ENCODE measurements at regions not wholly inside any gene's neighbourhood (a gene's known extent, or its start where the extent isn't known, plus 50 kb on each side); places are given as distances from the start of the nearest gene placed in this dataset.

DNA sequence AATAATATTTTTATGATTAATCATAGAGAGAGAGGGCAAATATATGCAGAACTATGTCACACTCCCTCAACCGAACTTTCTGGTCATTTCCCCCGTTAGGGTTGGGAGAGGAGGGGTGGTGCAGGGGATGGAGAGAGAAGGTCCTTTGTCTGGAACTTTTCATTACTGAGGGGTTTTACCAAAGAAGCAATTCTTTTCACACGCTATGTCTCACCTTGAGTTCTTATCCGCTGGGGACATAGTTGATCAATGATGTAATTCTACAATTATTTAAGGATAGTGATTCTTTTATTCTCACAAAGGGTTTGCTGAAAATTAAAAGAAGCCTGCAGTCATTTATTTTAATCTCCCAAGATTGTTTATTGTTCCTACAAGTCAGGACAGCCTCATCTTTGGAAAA, 98.3 kb upstream of the RUNX1 start:
- TF ChIP-seq, protein P1, sequence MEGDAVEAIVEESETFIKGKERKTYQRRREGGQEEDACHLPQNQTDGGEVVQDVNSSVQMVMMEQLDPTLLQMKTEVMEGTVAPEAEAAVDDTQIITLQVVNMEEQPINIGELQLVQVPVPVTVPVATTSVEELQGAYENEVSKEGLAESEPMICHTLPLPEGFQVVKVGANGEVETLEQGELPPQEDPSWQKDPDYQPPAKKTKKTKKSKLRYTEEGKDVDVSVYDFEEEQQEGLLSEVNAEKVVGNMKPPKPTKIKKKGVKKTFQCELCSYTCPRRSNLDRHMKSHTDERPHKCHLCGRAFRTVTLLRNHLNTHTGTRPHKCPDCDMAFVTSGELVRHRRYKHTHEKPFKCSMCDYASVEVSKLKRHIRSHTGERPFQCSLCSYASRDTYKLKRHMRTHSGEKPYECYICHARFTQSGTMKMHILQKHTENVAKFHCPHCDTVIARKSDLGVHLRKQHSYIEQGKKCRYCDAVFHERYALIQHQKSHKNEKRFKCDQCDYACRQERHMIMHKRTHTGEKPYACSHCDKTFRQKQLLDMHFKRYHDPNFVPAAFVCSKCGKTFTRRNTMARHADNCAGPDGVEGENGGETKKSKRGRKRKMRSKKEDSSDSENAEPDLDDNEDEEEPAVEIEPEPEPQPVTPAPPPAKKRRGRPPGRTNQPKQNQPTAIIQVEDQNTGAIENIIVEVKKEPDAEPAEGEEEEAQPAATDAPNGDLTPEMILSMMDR (IDR thresholded peaks at IDR 0.05; ENCODE audit: low read length): no peak
- TF ChIP-seq EZH2 (optimal IDR thresholded peaks at IDR 0.05; ENCODE audit: low read depth, low read length) (no peak), EZH2phosphoT487 (IDR thresholded peaks at IDR 0.05; ENCODE audit: low read length) (no peak)
